Mesendoderm (in vitro differentiated cells): ENCODE measurements at regions not wholly inside any gene's neighbourhood (a gene's known extent, or its start where the extent isn't known, plus 50 kb on each side); places are given as distances from the start of the nearest gene placed in this dataset.
A peak's percentile ranks its signal among the peaks of the same experiment; 100 is the strongest.

ENCODE experiments used
- DNase-seq: peaks from one replicate; pipeline ENCODE4 v3.0.0; 2013
- H2AK5ac ChIP-seq: 2 replicates; pipeline ENCODE4 v1.6.1; 2013; ENCODE audit warnings: low read length, inconsistent platforms
- H2BK120ac ChIP-seq: 2 replicates; pipeline ENCODE4 v1.6.1; 2013; ENCODE audit warnings: low read depth, mild to moderate bottlenecking, low read length, moderate library complexity, mixed read lengths
- H2BK15ac ChIP-seq: replicated peaks from 2 replicates; pipeline ENCODE4 v1.6.1; 2013; ENCODE audit warnings: low read depth, mild to moderate bottlenecking, moderate library complexity
- H2BK5ac ChIP-seq: 2 replicates; pipeline ENCODE4 v1.6.1; 2013; ENCODE audit warnings: low read length, inconsistent platforms
- H3K18ac ChIP-seq: 2 replicates; pipeline ENCODE4 v1.6.1; 2013; ENCODE audit warnings: mild to moderate bottlenecking, low read length, mixed read lengths
- H3K23ac ChIP-seq: one replicate; pipeline ENCODE4 v1.6.1; 2013; ENCODE audit warnings: low read length
- H3K27ac ChIP-seq: 2 replicates; pipeline ENCODE4 v1.5.1; 2013; ENCODE audit warnings: low read depth, mild to moderate bottlenecking, inconsistent platforms, low read length, moderate library complexity
- H3K27me3 ChIP-seq: 2 replicates; pipeline ENCODE4 v1.6.1; 2013; ENCODE audit warnings: low read length, control low read depth, mild to moderate bottlenecking, inconsistent platforms; ENCODE audit not compliant: insufficient read depth, poor library complexity
- H3K36me3 ChIP-seq: 2 replicates; pipeline ENCODE4 v1.6.1; 2013; ENCODE audit warnings: low read length, inconsistent platforms; ENCODE audit not compliant: control insufficient read depth, insufficient read depth
- H3K4ac ChIP-seq: one replicate; pipeline ENCODE4 v1.6.1; 2013; ENCODE audit warnings: low read depth, mild to moderate bottlenecking, low read length, moderate library complexity
- H3K4me1 ChIP-seq: 2 replicates; pipeline ENCODE4 v1.6.1; 2013; ENCODE audit warnings: low read depth, low read length, inconsistent platforms; ENCODE audit not compliant: control insufficient read depth
- H3K4me2 ChIP-seq: 2 replicates; pipeline ENCODE4 v1.6.1; 2013; ENCODE audit warnings: low read length
- H3K4me3 ChIP-seq: 2 replicates; pipeline ENCODE4 v1.5.1; 2013; ENCODE audit warnings: mild to moderate bottlenecking, low read length
- H3K56ac ChIP-seq: one replicate; pipeline ENCODE4 v1.6.1; 2013; ENCODE audit warnings: low read length
- H3K79me1 ChIP-seq: 2 replicates; pipeline ENCODE4 v1.6.1; 2013; ENCODE audit warnings: low read length, inconsistent platforms
- H3K79me2 ChIP-seq: 2 replicates; pipeline ENCODE4 v1.6.1; 2013; ENCODE audit warnings: mild to moderate bottlenecking, low read length; ENCODE audit not compliant: control insufficient read depth, insufficient read depth
- H3K9ac ChIP-seq: 2 replicates; pipeline ENCODE4 v1.6.1; 2013; ENCODE audit warnings: low read length, inconsistent platforms
- H4K5ac ChIP-seq: one replicate; pipeline ENCODE4 v1.6.1; 2013; ENCODE audit warnings: low read length
- H4K8ac ChIP-seq: one replicate; pipeline ENCODE4 v1.6.1; 2013; ENCODE audit warnings: low read depth, mild to moderate bottlenecking, control low read depth, low read length, moderate library complexity
- WGBS: extraction: QIAGEN DNeasy Blood & Tissue Kit; methylation state at CpG from one replicate; pipeline ENCODE4 v1.1.7; 2013; ENCODE audit warnings: low lambda C conversion rate, missing lambda C conversion rate; ENCODE audit not compliant: insufficient coverage; ENCODE audit errors: extremely low coverage; 5-methylcytosine and 5-hydroxymethylcytosine counted together

DNA sequence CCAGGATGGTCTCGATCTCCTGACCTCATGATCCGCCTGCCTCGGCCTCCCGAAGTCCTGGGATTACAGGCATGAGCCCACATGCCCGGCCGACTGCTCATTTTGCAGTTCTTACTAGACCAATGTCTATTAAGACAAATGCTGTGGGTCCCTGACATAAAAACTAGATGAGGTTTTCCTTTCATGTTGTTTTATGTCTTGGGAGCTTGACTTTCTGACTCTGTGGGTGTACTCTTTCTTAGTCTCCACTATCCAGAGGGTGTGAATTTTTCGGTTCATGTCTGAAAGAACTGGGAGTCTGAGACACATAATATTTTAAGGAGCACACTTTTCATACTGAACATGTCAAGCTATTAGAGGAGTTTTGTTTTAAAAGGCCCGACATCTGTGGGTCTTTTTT is 744.9 kb upstream of the B3GALT2 start:
- no CpG with 5 or more reads among the region's 8 CpGs for WGBS
- Histone ChIP-seq H3K4me1 (no peaks in the 10 kb centered on the region), H3K4me3 (no peak overlapping the region), H3K56ac (no peak overlapping the region), H3K23ac (no peak overlapping the region), H3K79me1 (no peaks in the 10 kb centered on the region), H3K4me2 (no peak overlapping the region), H3K36me3 (no peaks in the 10 kb centered on the region), H3K18ac (no peak overlapping the region), H3K27ac (no peak overlapping the region), H3K9ac (no peak overlapping the region), H4K5ac (no peak overlapping the region), H2BK15ac (no peak overlapping the region), H2BK120ac (peak overlapping the region; percentile 28), H4K8ac (no peak overlapping the region), H3K27me3 (no peaks in the 10 kb centered on the region), H2AK5ac (no peak overlapping the region), H2BK5ac (no peak overlapping the region), H3K4ac (no peak overlapping the region), H3K79me2 (no peaks in the 10 kb centered on the region)
- DNase-seq: no peak

DNA sequence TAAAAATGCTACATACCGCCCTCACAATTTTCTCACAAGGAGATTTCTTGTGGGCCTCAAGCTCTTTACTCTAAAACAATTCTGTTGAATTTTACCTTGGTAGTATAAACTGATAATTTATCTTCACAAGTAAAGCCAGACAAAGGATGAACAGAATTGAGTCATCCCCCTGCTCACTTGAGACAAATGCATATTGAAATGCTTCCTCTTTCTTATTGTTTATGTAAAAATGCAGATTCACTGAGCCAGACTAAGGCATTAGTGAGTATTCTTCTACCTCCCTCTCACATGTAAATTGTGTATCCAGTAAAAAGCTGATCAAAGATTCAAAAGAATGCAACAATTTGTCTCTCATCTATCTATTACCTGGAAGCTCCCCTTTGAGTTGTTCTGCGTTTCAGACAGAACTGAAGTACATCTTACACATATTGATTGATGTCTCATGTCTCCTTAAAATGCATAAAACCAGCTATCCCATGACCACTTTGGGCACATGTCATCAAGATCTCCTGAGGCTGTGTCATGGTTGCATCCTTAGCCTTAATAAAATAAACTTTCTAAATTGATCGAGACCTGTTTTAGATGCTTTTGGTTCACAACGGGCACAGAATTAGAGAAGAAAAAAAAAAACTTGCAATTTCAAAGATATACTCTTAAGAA is 743.1 kb upstream of the B3GALT2 start:
- Histone ChIP-seq H3K9ac (no peak overlapping the region), H3K18ac (no peak overlapping the region), H3K4me2 (no peak overlapping the region), H2BK120ac (no peak overlapping the region), H4K5ac (no peak overlapping the region), H4K8ac (no peak overlapping the region), H3K4me1 (no peaks in the 10 kb centered on the region), H3K4ac (no peak overlapping the region), H3K4me3 (no peak overlapping the region), H3K27ac (no peak overlapping the region), H3K23ac (no peak overlapping the region), H2AK5ac (no peak overlapping the region), H3K56ac (no peak overlapping the region), H3K79me1 (no peaks in the 10 kb centered on the region), H2BK15ac (no peak overlapping the region), H3K36me3 (no peaks in the 10 kb centered on the region), H2BK5ac (no peak overlapping the region), H3K27me3 (no peaks in the 10 kb centered on the region), H3K79me2 (no peaks in the 10 kb centered on the region)
- WGBS: no CpG with 5 or more reads among the region's 4 CpGs
- DNase-seq: no peak

DNA sequence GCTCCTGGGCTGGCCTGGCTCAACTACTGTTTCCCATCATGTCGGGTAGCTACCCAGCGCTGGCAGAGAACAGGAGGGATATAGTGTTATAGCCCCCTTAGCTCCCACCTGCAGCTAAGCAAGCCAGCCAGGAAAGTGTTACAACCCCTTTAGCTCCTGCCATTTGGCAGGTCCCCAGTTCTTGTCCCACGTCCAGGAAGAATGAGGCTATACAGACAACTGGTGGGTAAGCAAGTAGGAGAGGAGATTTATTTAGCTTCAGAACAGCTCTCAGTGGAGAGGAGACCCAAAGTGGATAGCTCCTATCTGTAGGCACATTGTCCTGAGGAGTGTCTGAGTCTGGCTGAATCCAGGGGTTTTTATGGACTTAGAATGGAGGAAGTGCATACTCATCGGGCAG is 741.1 kb upstream of the B3GALT2 start:
- peak; percentile 50 for DNase-seq

DNA sequence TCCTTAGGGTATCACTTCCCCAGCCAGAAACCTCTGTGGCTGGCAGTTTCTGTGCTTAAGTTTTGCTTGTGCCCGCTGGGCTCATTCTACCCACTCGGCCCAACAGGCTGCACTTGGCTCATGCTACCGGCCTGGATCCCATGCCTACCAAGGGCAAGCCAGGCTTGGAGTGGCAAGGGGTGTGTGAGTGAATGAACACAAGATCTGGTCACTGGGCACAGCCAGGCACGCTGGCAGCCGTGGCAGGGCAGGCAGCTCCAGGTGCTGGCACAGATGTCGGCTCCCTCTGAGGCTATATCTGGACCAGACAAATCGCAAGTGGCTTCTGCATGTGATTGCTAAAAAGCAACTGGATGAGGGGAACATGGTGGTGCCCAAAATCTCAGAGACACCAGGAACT is 740.5 kb upstream of the B3GALT2 start:
- Histone ChIP-seq H3K23ac (no peak overlapping the region), H3K4me2 (no peak overlapping the region), H2AK5ac (no peak overlapping the region), H3K79me1 (no peaks in the 10 kb centered on the region), H3K18ac (no peak overlapping the region), H3K4me3 (no peak overlapping the region), H3K4me1 (no peaks in the 10 kb centered on the region), H3K36me3 (no peaks in the 10 kb centered on the region), H2BK5ac (no peak overlapping the region), H2BK120ac (no peak overlapping the region), H3K27ac (no peak overlapping the region), H4K8ac (no peak overlapping the region), H3K4ac (no peak overlapping the region), H4K5ac (no peak overlapping the region), H3K79me2 (no peaks in the 10 kb centered on the region), H3K9ac (no peak overlapping the region), H2BK15ac (no peak overlapping the region), H3K27me3 (no peaks in the 10 kb centered on the region), H3K56ac (no peak overlapping the region)
- DNase-seq: no peak
- no CpG with 5 or more reads among the region's 7 CpGs for WGBS

More for the DNA sequence above, 741.1 kb upstream of the B3GALT2 start:
- Histone ChIP-seq H3K79me1 (no peaks in the 10 kb centered on the region), H3K18ac (no peak overlapping the region), H3K4ac (no peak overlapping the region), H3K9ac (no peak overlapping the region), H2AK5ac (no peak overlapping the region), H2BK5ac (no peak overlapping the region), H3K27ac (no peak overlapping the region), H3K79me2 (no peaks in the 10 kb centered on the region), H2BK120ac (no peak overlapping the region), H3K4me2 (no peak overlapping the region), H3K27me3 (no peaks in the 10 kb centered on the region), H4K5ac (no peak overlapping the region), H3K4me1 (no peaks in the 10 kb centered on the region), H3K56ac (no peak overlapping the region), H2BK15ac (no peak overlapping the region), H4K8ac (no peak overlapping the region), H3K36me3 (no peaks in the 10 kb centered on the region), H3K23ac (no peak overlapping the region), H3K4me3 (no peak overlapping the region)
- WGBS: no CpG with 5 or more reads among the region's 4 CpGs

DNA sequence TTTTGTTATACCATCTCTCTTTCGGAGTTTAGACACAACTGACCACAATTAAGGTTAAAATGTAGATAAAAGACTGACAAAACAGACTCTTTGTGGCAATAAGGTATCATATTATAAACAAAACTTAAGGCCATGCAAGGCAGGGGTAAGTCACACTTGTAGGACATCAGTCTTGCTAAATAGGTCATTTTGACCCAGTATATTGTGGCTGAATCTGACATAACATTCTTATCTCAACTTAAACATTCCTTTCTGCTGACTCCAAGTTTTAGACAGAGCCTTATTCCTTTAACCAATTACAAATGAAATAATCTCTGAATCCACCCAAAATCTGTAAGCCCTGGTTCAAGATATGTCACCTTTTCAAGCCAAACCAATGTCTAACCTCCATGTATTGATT is 733.4 kb upstream of the B3GALT2 start:
- DNase-seq: peak; percentile 6
- no peak overlapping the region for H2BK5ac ChIP-seq
- no peak overlapping the region for H2BK15ac ChIP-seq
- no peak overlapping the region for H3K9ac ChIP-seq
- H3K4ac ChIP-seq: no peak overlapping the region
- H3K27ac ChIP-seq: no peak overlapping the region
- no peak overlapping the region for H4K8ac ChIP-seq
- H3K4me1 ChIP-seq: no peaks in the 10 kb centered on the region
- no peak overlapping the region for H3K23ac ChIP-seq
- H2BK120ac ChIP-seq: no peak overlapping the region
- H3K36me3 ChIP-seq: no peaks in the 10 kb centered on the region
- H3K4me2 ChIP-seq: no peak overlapping the region
- H3K79me2 ChIP-seq: no peaks in the 10 kb centered on the region
- WGBS: no CpG with 5 or more reads among the region's 1 CpG
- H3K27me3 ChIP-seq: no peaks in the 10 kb centered on the region
- no peak overlapping the region for H3K56ac ChIP-seq
- no peak overlapping the region for H2AK5ac ChIP-seq
- no peak overlapping the region for H4K5ac ChIP-seq
- H3K18ac ChIP-seq: no peak overlapping the region
- H3K4me3 ChIP-seq: no peak overlapping the region
- no peaks in the 10 kb centered on the region for H3K79me1 ChIP-seq

DNA sequence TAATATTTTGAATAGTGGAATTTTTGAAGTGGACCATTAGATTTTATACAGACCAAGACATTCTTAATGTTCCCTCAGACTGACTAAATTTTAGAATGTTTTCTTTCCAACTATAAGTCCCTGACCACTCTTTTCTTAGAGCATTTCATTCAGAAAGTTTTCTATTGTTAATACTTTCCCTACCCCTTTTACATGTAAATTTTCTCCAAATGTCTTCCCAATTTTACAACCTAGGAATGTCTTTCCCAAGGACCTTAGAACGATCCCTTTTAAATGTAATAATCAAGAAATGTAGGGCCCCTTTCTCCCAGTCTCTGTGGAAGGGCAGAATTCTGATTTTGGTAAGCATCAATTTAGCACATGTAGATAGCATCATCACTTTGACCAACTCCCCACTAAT is 730.0 kb upstream of the B3GALT2 start:
- Histone ChIP-seq H4K8ac (no peak overlapping the region), H4K5ac (no peak overlapping the region)

More for the DNA sequence above, 730.0 kb upstream of the B3GALT2 start:
- no peak for DNase-seq
- Histone ChIP-seq H3K56ac (no peak overlapping the region), H3K23ac (no peak overlapping the region), H2BK15ac (no peak overlapping the region), H3K4ac (no peak overlapping the region), H3K18ac (no peak overlapping the region), H3K79me2 (no peaks in the 10 kb centered on the region), H3K36me3 (no peaks in the 10 kb centered on the region), H2BK5ac (no peak overlapping the region), H3K79me1 (no peaks in the 10 kb centered on the region), H2AK5ac (no peak overlapping the region), H3K27ac (no peak overlapping the region), H3K4me1 (no peaks in the 10 kb centered on the region), H3K27me3 (no peaks in the 10 kb centered on the region), H3K9ac (no peak overlapping the region), H3K4me3 (no peak overlapping the region), H2BK120ac (no peak overlapping the region), H3K4me2 (no peak overlapping the region)
- no CpG with 5 or more reads among the region's 1 CpG for WGBS
